HepG2 (cell line): ENCODE measurements at regions not wholly inside any gene's neighbourhood (a gene's known extent, or its start where the extent isn't known, plus 50 kb on each side); places are given as distances from the start of the nearest gene placed in this dataset.

Experiments
- CBX1 ChIP-seq: IDR thresholded peaks from one replicate; pipeline ENCODE4 v1.6.1; 2016; ENCODE audit warnings: antibody characterized with exemption, low read depth
- CREB1 ChIP-seq, 2 experiments: fragments of 450-650 bp in 1 of 2; IDR thresholded peaks; 2 replicates each; pipeline ENCODE4 v1.6.1; 2016 to 2017; ENCODE audit warnings: control low read depth in 1 of 2, mild to moderate bottlenecking in 1 of 2, missing compliant biosample characterization in 1 of 2, missing genetic modification characterization in 1 of 2
- MYC ChIP-seq: sonication (generic); formaldehyde crosslinking; IDR thresholded peaks from 2 replicates; pipeline ENCODE4 v1.9.0; 2021; ENCODE audit warnings: missing genetic modification reagents, borderline replicate concordance
- RELA ChIP-seq: sonication (generic); formaldehyde crosslinking; IDR thresholded peaks from 2 replicates; pipeline ENCODE4 v1.4.0; 2020; ENCODE audit warnings: missing genetic modification reagents
- SOX5 ChIP-seq: IDR thresholded peaks from 2 replicates; pipeline ENCODE4 v1.6.1; 2016; ENCODE audit warnings: borderline replicate concordance
- ZNF121 ChIP-seq: sonication (generic); formaldehyde crosslinking; IDR thresholded peaks from 2 replicates; pipeline ENCODE4 v1.5.0; 2020; ENCODE audit warnings: mild to moderate bottlenecking, missing genetic modification reagents
- ZNF260 ChIP-seq: sonication (generic); formaldehyde crosslinking; IDR thresholded peaks from 2 replicates; pipeline ENCODE4 v1.4.0; 2020; ENCODE audit warnings: missing genetic modification reagents, low read depth, mild to moderate bottlenecking, borderline replicate concordance
- ZNF607 ChIP-seq: sonication (generic); formaldehyde crosslinking; IDR thresholded peaks from 2 replicates; pipeline ENCODE4 v1.5.1; 2020; ENCODE audit warnings: missing genetic modification reagents, mild to moderate bottlenecking, borderline replicate concordance
- ZNF678 ChIP-seq: sonication (generic); formaldehyde crosslinking; IDR thresholded peaks from 2 replicates; pipeline ENCODE4 v1.4.0; 2020; ENCODE audit warnings: mild to moderate bottlenecking, missing genetic modification reagents
- ZNF720 ChIP-seq: sonication (generic); formaldehyde crosslinking; IDR thresholded peaks from 2 replicates; pipeline ENCODE4 v1.4.0; 2020; ENCODE audit warnings: missing genetic modification reagents
- ZNF724P ChIP-seq: sonication (generic); formaldehyde crosslinking; IDR thresholded peaks from 2 replicates; pipeline ENCODE4 v1.8.0; 2022; ENCODE audit warnings: missing genetic modification reagents, borderline replicate concordance
- ZNF816 ChIP-seq: sonication (generic); formaldehyde crosslinking; IDR thresholded peaks from 2 replicates; pipeline ENCODE4 v1.8.0; 2022; ENCODE audit warnings: missing genetic modification reagents, mild to moderate bottlenecking, borderline replicate concordance
- TF ChIP-seq, protein P1 (sequence below): IDR thresholded peaks from 2 replicates; pipeline ENCODE4 v1.4.0; 2020; ENCODE audit warnings: mild to moderate bottlenecking, missing genetic modification reagents
- TF ChIP-seq, protein P2 (sequence below): IDR thresholded peaks from 2 replicates; pipeline ENCODE4 v1.6.1; 2016; ENCODE audit warnings: control low read depth
- TF ChIP-seq, protein P3 (sequence below): sonication (generic); formaldehyde crosslinking; conservative IDR thresholded peaks from 2 replicates; pipeline ENCODE4 v1.4.0; 2020; ENCODE audit warnings: missing genetic modification reagents
- TF ChIP-seq, protein P4 (sequence below): sonication (generic); formaldehyde crosslinking; IDR thresholded peaks from 2 replicates; pipeline ENCODE4 v1.4.0; 2020; ENCODE audit warnings: missing genetic modification reagents, mild to moderate bottlenecking, borderline replicate concordance
- TF ChIP-seq, protein P5 (sequence below): sonication (generic); formaldehyde crosslinking; IDR thresholded peaks from 2 replicates; pipeline ENCODE4 v1.8.0; 2022; ENCODE audit warnings: mild to moderate bottlenecking, missing genetic modification reagents, moderate library complexity

DNA sequence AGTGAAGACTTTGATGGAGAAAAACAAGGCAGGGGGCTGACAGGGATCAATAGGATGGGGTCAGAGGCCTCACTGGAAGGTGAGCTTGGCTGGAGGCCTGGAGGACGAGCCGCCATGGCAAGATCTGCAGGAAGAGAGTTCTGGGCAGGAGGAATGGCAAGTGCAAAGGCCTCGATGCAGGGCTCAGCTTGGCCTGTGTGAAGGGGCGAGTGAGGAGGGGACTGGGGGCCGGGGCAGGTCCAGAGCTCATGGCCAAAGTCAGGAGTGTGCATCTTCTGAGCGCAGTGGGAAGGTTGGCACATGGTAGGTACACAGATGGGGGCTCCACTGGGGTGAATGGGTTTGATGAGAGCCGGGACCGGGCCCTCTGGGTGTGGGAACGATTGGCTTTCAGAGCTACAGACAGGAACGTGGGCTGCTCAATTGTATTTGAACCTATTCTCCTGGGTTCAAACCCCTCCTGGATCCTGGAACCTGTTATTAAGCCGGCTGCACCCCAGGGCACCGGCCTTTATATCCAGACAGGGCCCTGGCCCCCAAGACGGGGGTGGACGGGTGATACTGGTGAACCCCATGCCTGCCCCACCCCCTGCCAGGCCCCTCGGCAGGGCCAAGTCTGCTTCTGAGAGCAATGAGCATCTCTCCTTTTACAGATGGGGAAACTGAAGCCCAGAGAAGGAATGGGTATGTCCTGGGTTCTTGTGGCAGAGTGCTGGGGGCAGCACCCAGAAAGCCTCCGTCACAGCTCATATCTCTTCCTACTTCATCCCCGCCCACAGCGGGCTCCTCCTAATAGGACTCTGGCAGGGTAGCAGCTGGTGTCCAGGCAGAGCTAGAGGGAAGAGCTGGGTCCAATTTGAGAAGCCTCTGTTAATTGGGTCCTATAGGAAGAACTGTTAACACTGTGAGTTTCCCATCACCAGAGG, 106.1 kb downstream of the CEBPB start (continued):
- TF ChIP-seq, protein P1, sequence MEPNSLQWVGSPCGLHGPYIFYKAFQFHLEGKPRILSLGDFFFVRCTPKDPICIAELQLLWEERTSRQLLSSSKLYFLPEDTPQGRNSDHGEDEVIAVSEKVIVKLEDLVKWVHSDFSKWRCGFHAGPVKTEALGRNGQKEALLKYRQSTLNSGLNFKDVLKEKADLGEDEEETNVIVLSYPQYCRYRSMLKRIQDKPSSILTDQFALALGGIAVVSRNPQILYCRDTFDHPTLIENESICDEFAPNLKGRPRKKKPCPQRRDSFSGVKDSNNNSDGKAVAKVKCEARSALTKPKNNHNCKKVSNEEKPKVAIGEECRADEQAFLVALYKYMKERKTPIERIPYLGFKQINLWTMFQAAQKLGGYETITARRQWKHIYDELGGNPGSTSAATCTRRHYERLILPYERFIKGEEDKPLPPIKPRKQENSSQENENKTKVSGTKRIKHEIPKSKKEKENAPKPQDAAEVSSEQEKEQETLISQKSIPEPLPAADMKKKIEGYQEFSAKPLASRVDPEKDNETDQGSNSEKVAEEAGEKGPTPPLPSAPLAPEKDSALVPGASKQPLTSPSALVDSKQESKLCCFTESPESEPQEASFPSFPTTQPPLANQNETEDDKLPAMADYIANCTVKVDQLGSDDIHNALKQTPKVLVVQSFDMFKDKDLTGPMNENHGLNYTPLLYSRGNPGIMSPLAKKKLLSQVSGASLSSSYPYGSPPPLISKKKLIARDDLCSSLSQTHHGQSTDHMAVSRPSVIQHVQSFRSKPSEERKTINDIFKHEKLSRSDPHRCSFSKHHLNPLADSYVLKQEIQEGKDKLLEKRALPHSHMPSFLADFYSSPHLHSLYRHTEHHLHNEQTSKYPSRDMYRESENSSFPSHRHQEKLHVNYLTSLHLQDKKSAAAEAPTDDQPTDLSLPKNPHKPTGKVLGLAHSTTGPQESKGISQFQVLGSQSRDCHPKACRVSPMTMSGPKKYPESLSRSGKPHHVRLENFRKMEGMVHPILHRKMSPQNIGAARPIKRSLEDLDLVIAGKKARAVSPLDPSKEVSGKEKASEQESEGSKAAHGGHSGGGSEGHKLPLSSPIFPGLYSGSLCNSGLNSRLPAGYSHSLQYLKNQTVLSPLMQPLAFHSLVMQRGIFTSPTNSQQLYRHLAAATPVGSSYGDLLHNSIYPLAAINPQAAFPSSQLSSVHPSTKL (CRISPR knock-in tag), result peak; percentile 44; the same call in 1 of the 2 replicates
- TF ChIP-seq, protein P2, sequence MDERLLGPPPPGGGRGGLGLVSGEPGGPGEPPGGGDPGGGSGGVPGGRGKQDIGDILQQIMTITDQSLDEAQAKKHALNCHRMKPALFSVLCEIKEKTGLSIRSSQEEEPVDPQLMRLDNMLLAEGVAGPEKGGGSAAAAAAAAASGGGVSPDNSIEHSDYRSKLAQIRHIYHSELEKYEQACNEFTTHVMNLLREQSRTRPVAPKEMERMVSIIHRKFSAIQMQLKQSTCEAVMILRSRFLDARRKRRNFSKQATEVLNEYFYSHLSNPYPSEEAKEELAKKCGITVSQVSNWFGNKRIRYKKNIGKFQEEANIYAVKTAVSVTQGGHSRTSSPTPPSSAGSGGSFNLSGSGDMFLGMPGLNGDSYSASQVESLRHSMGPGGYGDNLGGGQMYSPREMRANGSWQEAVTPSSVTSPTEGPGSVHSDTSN, result no peak
- TF ChIP-seq ZNF121 (CRISPR knock-in tag) (0 out of 2 replicates have a peak, but pooled peaks have one; percentile 35), ZNF720 (CRISPR knock-in tag) (no peak), ZNF678 (CRISPR knock-in tag) (no peak), CBX1 (no peak), SOX5 (CRISPR knock-in tag) (no peak), ZNF260 (CRISPR knock-in tag) (no peak), ZNF816 (CRISPR knock-in tag) (no peak), ZNF607 (CRISPR knock-in tag) (no peak), ZNF724P (CRISPR knock-in tag) (no peak), CREB1 (IDR thresholded peaks at IDR 0.05) (no peak), CREB1 (CRISPR knock-in tag; IDR thresholded peaks at IDR 0.05) (no peak), RELA (no peak), MYC (CRISPR knock-in tag) (peak; percentile 10; the same call in 1 of the 2 replicates)
- TF ChIP-seq, protein P3, sequence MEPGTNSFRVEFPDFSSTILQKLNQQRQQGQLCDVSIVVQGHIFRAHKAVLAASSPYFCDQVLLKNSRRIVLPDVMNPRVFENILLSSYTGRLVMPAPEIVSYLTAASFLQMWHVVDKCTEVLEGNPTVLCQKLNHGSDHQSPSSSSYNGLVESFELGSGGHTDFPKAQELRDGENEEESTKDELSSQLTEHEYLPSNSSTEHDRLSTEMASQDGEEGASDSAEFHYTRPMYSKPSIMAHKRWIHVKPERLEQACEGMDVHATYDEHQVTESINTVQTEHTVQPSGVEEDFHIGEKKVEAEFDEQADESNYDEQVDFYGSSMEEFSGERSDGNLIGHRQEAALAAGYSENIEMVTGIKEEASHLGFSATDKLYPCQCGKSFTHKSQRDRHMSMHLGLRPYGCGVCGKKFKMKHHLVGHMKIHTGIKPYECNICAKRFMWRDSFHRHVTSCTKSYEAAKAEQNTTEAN (CRISPR knock-in tag), result no peak
- TF ChIP-seq, protein P4, sequence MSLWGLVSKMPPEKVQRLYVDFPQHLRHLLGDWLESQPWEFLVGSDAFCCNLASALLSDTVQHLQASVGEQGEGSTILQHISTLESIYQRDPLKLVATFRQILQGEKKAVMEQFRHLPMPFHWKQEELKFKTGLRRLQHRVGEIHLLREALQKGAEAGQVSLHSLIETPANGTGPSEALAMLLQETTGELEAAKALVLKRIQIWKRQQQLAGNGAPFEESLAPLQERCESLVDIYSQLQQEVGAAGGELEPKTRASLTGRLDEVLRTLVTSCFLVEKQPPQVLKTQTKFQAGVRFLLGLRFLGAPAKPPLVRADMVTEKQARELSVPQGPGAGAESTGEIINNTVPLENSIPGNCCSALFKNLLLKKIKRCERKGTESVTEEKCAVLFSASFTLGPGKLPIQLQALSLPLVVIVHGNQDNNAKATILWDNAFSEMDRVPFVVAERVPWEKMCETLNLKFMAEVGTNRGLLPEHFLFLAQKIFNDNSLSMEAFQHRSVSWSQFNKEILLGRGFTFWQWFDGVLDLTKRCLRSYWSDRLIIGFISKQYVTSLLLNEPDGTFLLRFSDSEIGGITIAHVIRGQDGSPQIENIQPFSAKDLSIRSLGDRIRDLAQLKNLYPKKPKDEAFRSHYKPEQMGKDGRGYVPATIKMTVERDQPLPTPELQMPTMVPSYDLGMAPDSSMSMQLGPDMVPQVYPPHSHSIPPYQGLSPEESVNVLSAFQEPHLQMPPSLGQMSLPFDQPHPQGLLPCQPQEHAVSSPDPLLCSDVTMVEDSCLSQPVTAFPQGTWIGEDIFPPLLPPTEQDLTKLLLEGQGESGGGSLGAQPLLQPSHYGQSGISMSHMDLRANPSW (CRISPR knock-in tag), result no peak
- TF ChIP-seq, protein P5, sequence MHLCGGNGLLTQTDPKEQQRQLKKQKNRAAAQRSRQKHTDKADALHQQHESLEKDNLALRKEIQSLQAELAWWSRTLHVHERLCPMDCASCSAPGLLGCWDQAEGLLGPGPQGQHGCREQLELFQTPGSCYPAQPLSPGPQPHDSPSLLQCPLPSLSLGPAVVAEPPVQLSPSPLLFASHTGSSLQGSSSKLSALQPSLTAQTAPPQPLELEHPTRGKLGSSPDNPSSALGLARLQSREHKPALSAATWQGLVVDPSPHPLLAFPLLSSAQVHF (CRISPR knock-in tag), result no peak
